ENCODE measurements at regions not wholly inside any gene's neighbourhood (a gene's known extent, or its start where the extent isn't known, plus 50 kb on each side); places are given as distances from the start of the nearest gene placed in this dataset.
"Not testable (repeated sequence)": the region's sequence is repeated elsewhere in the genome, so short reads cannot be mapped to it uniquely, and the experiment has no call there.

GRCh38 chr6:15017803-15018202 is 228.1 kb upstream of the JARID2 start:
- Histone ChIP-seq H3K27me3 (ENCODE audit: insufficient read depth, low read length) (no peaks in the 10 kb centered on the region), H3K79me2 (ENCODE audit: insufficient read depth, low read length) (no peaks in the 10 kb centered on the region), H3K4me2 (ENCODE audit: insufficient read depth, low read length) (no peak overlapping the region), H4K20me1 (ENCODE audit: insufficient read depth, low read length) (no peaks in the 10 kb centered on the region), H3K4me1 (ENCODE audit: insufficient read depth, low read length) (no peaks in the 10 kb centered on the region), H3K36me3 (ENCODE audit: insufficient read depth, low read length) (no peaks in the 10 kb centered on the region), H3K4me3 (ENCODE audit: insufficient read depth, low read length) (no peak overlapping the region), H3K27ac (ENCODE audit: low read depth, low read length) (no peak overlapping the region), H3K9me3 (ENCODE audit: low read depth, low read length) (no peaks in the 10 kb centered on the region), H2AFZ (ENCODE audit: low read length) (no peak overlapping the region)
- no peak for DNase-seq (ENCODE audit: insufficient read length, low spot score, missing footprints)
- TF ChIP-seq, protein P1, sequence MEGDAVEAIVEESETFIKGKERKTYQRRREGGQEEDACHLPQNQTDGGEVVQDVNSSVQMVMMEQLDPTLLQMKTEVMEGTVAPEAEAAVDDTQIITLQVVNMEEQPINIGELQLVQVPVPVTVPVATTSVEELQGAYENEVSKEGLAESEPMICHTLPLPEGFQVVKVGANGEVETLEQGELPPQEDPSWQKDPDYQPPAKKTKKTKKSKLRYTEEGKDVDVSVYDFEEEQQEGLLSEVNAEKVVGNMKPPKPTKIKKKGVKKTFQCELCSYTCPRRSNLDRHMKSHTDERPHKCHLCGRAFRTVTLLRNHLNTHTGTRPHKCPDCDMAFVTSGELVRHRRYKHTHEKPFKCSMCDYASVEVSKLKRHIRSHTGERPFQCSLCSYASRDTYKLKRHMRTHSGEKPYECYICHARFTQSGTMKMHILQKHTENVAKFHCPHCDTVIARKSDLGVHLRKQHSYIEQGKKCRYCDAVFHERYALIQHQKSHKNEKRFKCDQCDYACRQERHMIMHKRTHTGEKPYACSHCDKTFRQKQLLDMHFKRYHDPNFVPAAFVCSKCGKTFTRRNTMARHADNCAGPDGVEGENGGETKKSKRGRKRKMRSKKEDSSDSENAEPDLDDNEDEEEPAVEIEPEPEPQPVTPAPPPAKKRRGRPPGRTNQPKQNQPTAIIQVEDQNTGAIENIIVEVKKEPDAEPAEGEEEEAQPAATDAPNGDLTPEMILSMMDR (IDR thresholded peaks at IDR 0.05; ENCODE audit: extremely low read depth, low read depth, low read length) = no peak

DNA sequence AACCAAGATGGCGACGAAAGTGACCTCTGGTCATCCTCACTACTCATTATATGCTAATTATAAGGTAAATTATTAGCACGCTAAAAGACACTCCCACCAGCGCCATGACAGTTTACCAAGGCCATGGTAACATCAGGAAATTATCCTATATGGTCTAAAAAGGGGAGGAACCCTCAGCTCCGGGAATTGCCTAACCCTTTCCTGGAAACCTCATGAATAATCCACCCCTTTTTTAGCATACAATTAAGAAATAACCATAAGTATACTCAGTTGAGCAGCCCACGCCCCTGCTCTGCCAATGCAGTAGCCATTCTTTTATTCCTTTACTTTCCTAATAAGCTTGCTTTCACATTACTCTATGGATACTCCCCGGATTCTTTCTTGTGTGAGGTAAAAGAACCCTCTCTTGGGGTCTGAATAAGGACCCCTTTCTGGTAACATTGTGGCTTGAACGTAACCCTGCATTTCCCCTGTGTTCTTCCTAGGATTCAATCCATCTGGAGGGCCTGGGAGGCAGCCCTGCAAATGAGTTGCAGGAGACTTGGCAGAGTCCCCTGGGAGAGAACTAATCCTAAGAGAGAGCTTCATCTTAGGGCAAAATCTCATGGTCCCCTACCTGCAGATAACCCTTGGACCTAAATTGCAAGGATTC is 225.6 kb upstream of the JARID2 start:
- Histone ChIP-seq H3K27ac (ENCODE audit: low read depth, low read length) (no peak overlapping the region), H3K4me1 (ENCODE audit: insufficient read depth, low read length) (no peaks in the 10 kb centered on the region), H3K4me3 (ENCODE audit: insufficient read depth, low read length) (no peak overlapping the region), H3K4me2 (ENCODE audit: insufficient read depth, low read length) (no peak overlapping the region), H3K79me2 (ENCODE audit: insufficient read depth, low read length) (no peaks in the 10 kb centered on the region), H4K20me1 (ENCODE audit: insufficient read depth, low read length) (no peaks in the 10 kb centered on the region), H3K9me3 (ENCODE audit: low read depth, low read length) (no peaks in the 10 kb centered on the region), H2AFZ (ENCODE audit: low read length) (no peak overlapping the region), H3K27me3 (ENCODE audit: insufficient read depth, low read length) (no peaks in the 10 kb centered on the region), H3K36me3 (ENCODE audit: insufficient read depth, low read length) (no peaks in the 10 kb centered on the region)
- DNase-seq (ENCODE audit: insufficient read length, low spot score, missing footprints) = no peak
- TF ChIP-seq, protein P1 (IDR thresholded peaks at IDR 0.05; ENCODE audit: extremely low read depth, low read depth, low read length) = no peak

- Histone ChIP-seq H4K20me1 (ENCODE audit: insufficient read depth, low read length) (no peaks in the 10 kb centered on the region), H3K4me3 (ENCODE audit: insufficient read depth, low read length) (no peak overlapping the region), H3K79me2 (ENCODE audit: insufficient read depth, low read length) (no peaks in the 10 kb centered on the region), H2AFZ (ENCODE audit: low read length) (no peak overlapping the region), H3K4me1 (ENCODE audit: insufficient read depth, low read length) (no peaks in the 10 kb centered on the region), H3K27me3 (ENCODE audit: insufficient read depth, low read length) (no peaks in the 10 kb centered on the region), H3K27ac (ENCODE audit: low read depth, low read length) (no peak overlapping the region), H3K4me2 (ENCODE audit: insufficient read depth, low read length) (no peak overlapping the region), H3K9me3 (ENCODE audit: low read depth, low read length) (no peaks in the 10 kb centered on the region), H3K36me3 (ENCODE audit: insufficient read depth, low read length) (no peaks in the 10 kb centered on the region)
- DNase-seq (ENCODE audit: insufficient read length, low spot score, missing footprints) = no peak
- TF ChIP-seq, protein P1 (IDR thresholded peaks at IDR 0.05; ENCODE audit: extremely low read depth, low read depth, low read length) = no peak
Measured at GRCh38 chr6:15021074-15021473, 224.8 kb upstream of the JARID2 start.

- not testable (repeated sequence) for DNase-seq (ENCODE audit: insufficient read length, low spot score, missing footprints); H2AFZ ChIP-seq (ENCODE audit: low read length); H3K27ac ChIP-seq (ENCODE audit: low read depth, low read length); H3K36me3 ChIP-seq (ENCODE audit: insufficient read depth, low read length); H3K79me2 ChIP-seq (ENCODE audit: insufficient read depth, low read length); H3K4me2 ChIP-seq (ENCODE audit: insufficient read depth, low read length); H3K4me1 ChIP-seq (ENCODE audit: insufficient read depth, low read length); H3K27me3 ChIP-seq (ENCODE audit: insufficient read depth, low read length); H4K20me1 ChIP-seq (ENCODE audit: insufficient read depth, low read length); H3K9me3 ChIP-seq (ENCODE audit: low read depth, low read length); H3K4me3 ChIP-seq (ENCODE audit: insufficient read depth, low read length)
Measured at GRCh38 chr6:15023018-15023417, 222.9 kb upstream of the JARID2 start.
